Spinal cord (tissue), 9 donors: ENCODE measurements at regions not wholly inside any gene's neighbourhood (a gene's known extent, or its start where the extent isn't known, plus 50 kb on each side); places are given as distances from the start of the nearest gene placed in this dataset.

Experiments used
- DNase-seq, 6 donors: peaks; one replicate each; pipeline versions ENCODE4 v3.0.0 to v3.0.0-alpha.2; 2013 to 2015; ENCODE audit warnings: low spot score in 6 of 6, low read depth in 4 of 6
- H3K27ac ChIP-seq: one replicate; pipeline ENCODE4 v1.5.1; 2013; ENCODE audit warnings: low read depth, low read length, control low read depth
- H3K27me3 ChIP-seq: one replicate; pipeline ENCODE4 v1.6.1; 2013; ENCODE audit warnings: low read length; ENCODE audit not compliant: control insufficient read depth, insufficient read depth
- H3K36me3 ChIP-seq: one replicate; pipeline ENCODE4 v1.6.1; 2013; ENCODE audit warnings: low read length; ENCODE audit not compliant: control insufficient read depth, insufficient read depth
- H3K4me1 ChIP-seq: one replicate; pipeline ENCODE4 v1.6.1; 2013; ENCODE audit warnings: low read length; ENCODE audit not compliant: control insufficient read depth, insufficient read depth
- H3K4me3 ChIP-seq: one replicate; pipeline ENCODE4 v1.5.1; 2013; ENCODE audit warnings: low read depth, low read length, control low read depth
- H3K9me3 ChIP-seq: one replicate; pipeline ENCODE4 v1.6.1; 2013; ENCODE audit warnings: low read length; ENCODE audit not compliant: control insufficient read depth, insufficient read depth
- WGBS: methylation state at CpG from one replicate; pipeline ENCODE4 v1.1.5; 2013; ENCODE audit warnings: missing lambda C conversion rate; ENCODE audit not compliant: insufficient coverage; 5-methylcytosine and 5-hydroxymethylcytosine counted together
- donor health status: healthy.

DNA sequence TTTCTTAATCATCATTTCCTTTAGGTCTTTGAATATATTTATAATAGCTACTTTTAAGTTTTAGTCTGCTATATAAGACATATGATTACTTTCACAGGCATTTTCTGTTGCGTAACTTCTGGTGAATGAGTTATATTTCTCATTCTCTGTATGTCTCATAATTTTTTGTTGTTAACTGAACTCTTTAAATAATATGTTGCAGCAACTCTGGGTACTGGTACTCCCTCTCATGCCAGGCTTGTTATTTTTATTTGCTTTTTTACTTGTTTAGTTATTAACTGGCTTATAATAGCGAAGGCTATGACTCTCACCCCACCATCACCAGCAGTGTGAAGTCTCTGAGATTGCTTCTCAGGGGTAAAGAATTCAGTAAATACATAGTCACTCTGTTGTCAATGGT is 524.2 kb upstream of the CHORDC1 start:
- H3K4me1 ChIP-seq, result no peaks in the 10 kb centered on the region
- no peak overlapping the region for H3K27ac ChIP-seq
- no peaks in the 10 kb centered on the region for H3K36me3 ChIP-seq
- H3K4me3 ChIP-seq, result no peak overlapping the region
- no CpG with 5 or more reads among the region's 2 CpGs for WGBS
- H3K9me3 ChIP-seq, result peaks cover 5% of the 10 kb centered on the region
- H3K27me3 ChIP-seq, result no peaks in the 10 kb centered on the region
- no peak for DNase-seq

GRCh38 chr11:90744169-90744568 is 521.3 kb upstream of the CHORDC1 start:
- H3K4me3 ChIP-seq, result no peak overlapping the region
- H3K27ac ChIP-seq, result no peak overlapping the region
- no peaks in the 10 kb centered on the region for H3K27me3 ChIP-seq
- no peak for DNase-seq
- peaks cover 5% of the 10 kb centered on the region for H3K9me3 ChIP-seq
- H3K36me3 ChIP-seq, result no peaks in the 10 kb centered on the region
- no CpG with 5 or more reads among the region's 1 CpG for whole genome bisulfite sequencing
- no peaks in the 10 kb centered on the region for H3K4me1 ChIP-seq

- no CpG with 5 or more reads among the region's 1 CpG for WGBS
- no peak for DNase-seq
- Histone ChIP-seq H3K4me3 (no peak overlapping the region), H3K27ac (no peak overlapping the region), H3K4me1 (no peaks in the 10 kb centered on the region), H3K36me3 (no peaks in the 10 kb centered on the region), H3K9me3 (no peaks in the 10 kb centered on the region), H3K27me3 (no peaks in the 10 kb centered on the region)
These were observed 516.0 kb upstream of the CHORDC1 start for GRCh38 chr11:90738799-90739198.

DNA sequence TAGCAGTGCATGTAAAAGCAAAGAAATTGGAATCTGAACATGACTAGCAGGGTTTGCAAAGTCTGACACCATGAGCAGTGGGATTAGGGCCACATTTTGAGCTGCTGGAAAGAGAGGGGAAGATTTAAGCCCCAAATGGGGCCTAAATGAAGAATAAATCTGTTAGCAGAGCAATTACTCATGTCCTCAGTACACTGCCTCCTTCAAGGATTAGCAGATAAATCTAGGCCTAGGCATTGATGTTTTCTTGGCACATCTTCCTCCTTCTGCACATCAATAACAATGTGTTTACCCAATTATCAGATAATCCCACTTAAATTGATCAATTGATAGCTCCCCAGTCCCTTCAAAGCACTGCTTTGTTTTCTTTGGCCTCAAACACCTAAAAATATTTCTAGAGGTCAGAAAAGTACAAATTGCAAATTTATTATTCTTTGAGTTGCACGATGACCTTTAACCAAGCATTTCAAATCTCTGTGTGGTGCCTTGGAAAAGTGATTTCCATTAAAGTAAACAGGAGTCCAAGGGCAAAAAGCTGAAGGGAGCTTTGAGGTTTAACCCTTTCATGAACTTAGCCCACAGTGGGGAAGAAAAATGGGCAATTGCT is 514.7 kb upstream of the CHORDC1 start:
- Histone ChIP-seq H3K9me3 (no peaks in the 10 kb centered on the region), H3K27me3 (no peaks in the 10 kb centered on the region), H3K4me3 (no peak overlapping the region), H3K36me3 (no peaks in the 10 kb centered on the region), H3K4me1 (no peaks in the 10 kb centered on the region), H3K27ac (no peak overlapping the region)
- DNase-seq, result peak in 3 of 6 donors; percentile 3 to 17 (median 8)
- no CpG with 5 or more reads among the region's 1 CpG for WGBS

GRCh38 chr11:90732486-90732885 is 509.6 kb upstream of the CHORDC1 start:
- no peak overlapping the region for H3K27ac ChIP-seq
- no peaks in the 10 kb centered on the region for H3K27me3 ChIP-seq
- H3K4me1 ChIP-seq, result no peaks in the 10 kb centered on the region
- no peaks in the 10 kb centered on the region for H3K36me3 ChIP-seq
- no peak overlapping the region for H3K4me3 ChIP-seq
- H3K9me3 ChIP-seq, result peaks cover 3% of the 10 kb centered on the region
- 100% methylated on average over 1 of the region's 2 CpGs for WGBS
- DNase-seq, result peak in 1 of 6 donors; percentile 50

DNA sequence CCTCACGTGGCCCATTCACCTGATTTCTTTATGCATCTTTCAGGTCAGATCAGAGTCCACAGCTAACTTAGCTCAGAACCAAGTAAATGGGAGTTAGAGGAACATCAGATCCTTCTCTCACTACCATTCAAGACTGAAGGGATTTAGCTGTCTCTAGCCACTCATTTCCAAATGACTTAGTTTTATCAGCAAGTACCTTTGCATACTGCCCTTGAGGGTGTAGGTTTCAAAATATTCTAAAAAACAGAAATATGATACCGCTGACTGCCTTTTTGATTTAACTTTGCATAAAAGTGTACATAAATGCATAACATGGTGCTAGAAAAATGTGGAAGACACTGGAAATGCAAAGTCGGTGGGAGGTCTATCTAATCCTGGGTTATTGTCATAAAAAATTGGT is 500.6 kb upstream of the CHORDC1 start:
- Histone ChIP-seq H3K27me3 (no peaks in the 10 kb centered on the region), H3K4me3 (no peak overlapping the region), H3K36me3 (no peaks in the 10 kb centered on the region), H3K27ac (no peak overlapping the region), H3K9me3 (no peaks in the 10 kb centered on the region), H3K4me1 (no peaks in the 10 kb centered on the region)
- DNase-seq, result no peak
- WGBS, result 100% methylated on average over 1 of the region's 3 CpGs

GRCh38 chr11:90722552-90723190 is 499.8 kb upstream of the CHORDC1 start:
- no peak overlapping the region for H3K27ac ChIP-seq
- no peaks in the 10 kb centered on the region for H3K9me3 ChIP-seq
- H3K27me3 ChIP-seq, result no peaks in the 10 kb centered on the region
- H3K36me3 ChIP-seq, result no peaks in the 10 kb centered on the region
- H3K4me3 ChIP-seq, result no peak overlapping the region
- no peaks in the 10 kb centered on the region for H3K4me1 ChIP-seq
- no CpG with 5 or more reads among the region's 3 CpGs for WGBS
- DNase-seq, result no peak

DNA sequence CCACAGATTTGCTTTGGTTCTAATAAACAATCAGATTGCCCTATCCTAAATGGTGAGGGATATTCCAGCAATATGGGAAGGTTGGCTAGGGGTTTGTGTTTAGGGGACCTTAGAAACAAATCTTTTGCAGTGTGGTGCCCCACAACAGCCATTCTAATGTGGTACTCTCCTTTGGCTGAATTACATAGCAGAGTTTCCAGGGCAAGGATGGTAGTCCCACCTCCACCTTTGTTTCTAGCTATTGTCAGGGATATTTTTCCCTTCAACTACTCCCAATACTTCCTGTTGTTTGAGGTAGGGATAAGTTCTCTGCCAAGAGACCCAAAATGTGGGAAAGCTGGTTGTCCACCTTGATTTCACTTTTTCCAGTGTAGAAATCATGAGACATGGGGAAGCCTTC is 494.7 kb upstream of the CHORDC1 start:
- Histone ChIP-seq H3K4me1 (no peaks in the 10 kb centered on the region), H3K9me3 (peaks cover 2% of the 10 kb centered on the region), H3K36me3 (no peaks in the 10 kb centered on the region), H3K4me3 (no peak overlapping the region), H3K27me3 (no peaks in the 10 kb centered on the region), H3K27ac (no peak overlapping the region)
- DNase-seq, result no peak

GRCh38 chr11:90705661-90706060 is 482.8 kb upstream of the CHORDC1 start:
- no peaks in the 10 kb centered on the region for H3K36me3 ChIP-seq
- DNase-seq, result no peak
- H3K27ac ChIP-seq, result no peak overlapping the region

DNA sequence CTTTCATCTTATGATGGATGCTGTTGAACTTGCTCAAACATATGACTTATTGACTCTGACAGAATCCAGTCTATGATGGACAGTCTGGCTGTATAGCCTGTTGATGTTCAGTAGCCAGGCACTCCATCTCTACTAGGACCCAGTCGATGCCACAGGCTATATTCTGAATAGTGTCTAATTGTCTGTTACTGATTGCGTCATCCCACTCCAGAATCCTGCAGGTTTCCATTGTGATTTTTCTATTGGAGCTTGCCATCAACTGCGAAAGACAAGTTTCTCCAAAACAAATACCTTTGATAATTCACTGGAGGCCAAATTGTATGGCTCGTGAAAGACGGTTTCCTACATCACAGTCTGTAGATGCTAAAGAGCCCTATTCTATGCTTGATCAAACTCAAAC is 481.7 kb upstream of the CHORDC1 start:
- 33% methylated on average over 2 of the region's 5 CpGs for WGBS

More at GRCh38 chr11:90705661-90706060, 482.8 kb upstream of the CHORDC1 start:
- Histone ChIP-seq H3K27me3 (no peaks in the 10 kb centered on the region), H3K4me1 (no peaks in the 10 kb centered on the region), H3K9me3 (no peaks in the 10 kb centered on the region), H3K4me3 (no peak overlapping the region)

More for the DNA sequence above, 481.7 kb upstream of the CHORDC1 start:
- Histone ChIP-seq H3K27me3 (no peaks in the 10 kb centered on the region), H3K9me3 (no peaks in the 10 kb centered on the region), H3K27ac (no peak overlapping the region), H3K36me3 (no peaks in the 10 kb centered on the region), H3K4me1 (no peaks in the 10 kb centered on the region), H3K4me3 (no peak overlapping the region)
- DNase-seq, result peak in 1 of 6 donors; percentile 15
